ENCODE measurements at regions not wholly inside any gene's neighbourhood (a gene's known extent, or its start where the extent isn't known, plus 50 kb on each side); places are given as distances from the start of the nearest gene placed in this dataset.

DNA sequence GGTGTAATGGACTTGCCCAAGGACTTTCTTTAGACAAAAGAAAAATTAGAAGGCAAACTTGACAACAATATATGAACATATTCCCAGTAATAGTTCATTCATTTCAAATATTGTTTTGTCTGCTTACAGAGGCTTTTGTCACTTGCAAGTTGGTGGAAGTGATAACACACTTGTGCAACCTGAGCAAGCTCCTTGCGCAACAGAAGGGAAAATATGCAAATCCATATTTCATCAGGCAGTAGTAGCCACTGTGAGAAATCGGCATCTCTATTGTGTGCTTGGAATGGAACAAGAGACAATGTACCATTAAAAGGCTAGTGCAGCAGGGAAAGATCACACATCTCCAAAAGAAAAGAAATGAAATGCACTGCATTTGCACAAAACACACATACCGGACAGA is 125.3 kb upstream of the RASEF start:
- Histone ChIP-seq H3K36me3 (ENCODE audit: control insufficient read depth in 1 of 2, insufficient read depth in 2 of 2, low read length in 2 of 2) (no peaks in the 10 kb centered on the region), H2AFZ (ENCODE audit: low read depth, low read length, poor library complexity, severe bottlenecking) (no peak overlapping the region), H3K79me2 (ENCODE audit: insufficient read depth, low read length) (no peaks in the 10 kb centered on the region), H3K4me2 (ENCODE audit: low read length) (no peak overlapping the region), H3K27ac (ENCODE audit: low read depth, low read length) (no peak overlapping the region), H3K4me1 (ENCODE audit: control insufficient read depth in 1 of 2, insufficient read depth in 2 of 2, low read length in 2 of 2) (no peaks in the 10 kb centered on the region), H3K9me3 (ENCODE audit: control insufficient read depth in 1 of 2, insufficient read depth in 1 of 2, low read depth in 1 of 2, low read length in 2 of 2) (no peaks in the 10 kb centered on the region), H3K9ac (ENCODE audit: low read length) (no peak overlapping the region), H3K4me3 (replicated peaks in 1 of 2; ENCODE audit: low read depth in 1 of 2, low read length in 2 of 2) (no peak overlapping the region), H4K20me1 (ENCODE audit: insufficient read depth) (no peaks in the 10 kb centered on the region), H3K9me2 (ENCODE audit: insufficient read depth) (no peaks in the 10 kb centered on the region), H3K27me3 (ENCODE audit: insufficient read depth, low read length) (no peaks in the 10 kb centered on the region)
- BruUV-seq (replicated peaks): no TSS peak
- ATAC-seq (no peak), DNase-seq (ENCODE audit: low read depth, low spot score) (no peak)
- TF ChIP-seq, protein P1, sequence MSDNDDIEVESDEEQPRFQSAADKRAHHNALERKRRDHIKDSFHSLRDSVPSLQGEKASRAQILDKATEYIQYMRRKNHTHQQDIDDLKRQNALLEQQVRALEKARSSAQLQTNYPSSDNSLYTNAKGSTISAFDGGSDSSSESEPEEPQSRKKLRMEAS (IDR thresholded peaks at IDR 0.05): no peak
- no peak for TF ChIP-seq EGR1 (IDR thresholded peaks at IDR 0.05; ENCODE audit: low read depth)
- no peak for TF ChIP-seq ZFX (IDR thresholded peaks at IDR 0.05)
- no peak for TF ChIP-seq POLR2A (IDR thresholded peaks at IDR 0.05; ENCODE audit: borderline replicate concordance, extremely low read depth, insufficient read depth, insufficient read length)
- TF ChIP-seq, protein P2, sequence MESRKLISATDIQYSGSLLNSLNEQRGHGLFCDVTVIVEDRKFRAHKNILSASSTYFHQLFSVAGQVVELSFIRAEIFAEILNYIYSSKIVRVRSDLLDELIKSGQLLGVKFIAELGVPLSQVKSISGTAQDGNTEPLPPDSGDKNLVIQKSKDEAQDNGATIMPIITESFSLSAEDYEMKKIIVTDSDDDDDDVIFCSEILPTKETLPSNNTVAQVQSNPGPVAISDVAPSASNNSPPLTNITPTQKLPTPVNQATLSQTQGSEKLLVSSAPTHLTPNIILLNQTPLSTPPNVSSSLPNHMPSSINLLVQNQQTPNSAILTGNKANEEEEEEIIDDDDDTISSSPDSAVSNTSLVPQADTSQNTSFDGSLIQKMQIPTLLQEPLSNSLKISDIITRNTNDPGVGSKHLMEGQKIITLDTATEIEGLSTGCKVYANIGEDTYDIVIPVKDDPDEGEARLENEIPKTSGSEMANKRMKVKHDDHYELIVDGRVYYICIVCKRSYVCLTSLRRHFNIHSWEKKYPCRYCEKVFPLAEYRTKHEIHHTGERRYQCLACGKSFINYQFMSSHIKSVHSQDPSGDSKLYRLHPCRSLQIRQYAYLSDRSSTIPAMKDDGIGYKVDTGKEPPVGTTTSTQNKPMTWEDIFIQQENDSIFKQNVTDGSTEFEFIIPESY (IDR thresholded peaks at IDR 0.05; ENCODE audit: extremely low read depth, insufficient replicate concordance, low read length): no peak
- TF ChIP-seq JUND (IDR thresholded peaks at IDR 0.05): no peak
- CTCF ChIA-PET: no interaction called here
- RAD21 ChIA-PET (ENCODE audit: low non-redundant PET in 1 of 2, low total read pairs in 2 of 2, uncharacterized antibody in 2 of 2, unreplicated experiment in 2 of 2): no interaction called here
- intact Hi-C loops (cut with micrococcal nuclease): no loop called here
- POLR2A ChIA-PET: no interaction called here

DNA sequence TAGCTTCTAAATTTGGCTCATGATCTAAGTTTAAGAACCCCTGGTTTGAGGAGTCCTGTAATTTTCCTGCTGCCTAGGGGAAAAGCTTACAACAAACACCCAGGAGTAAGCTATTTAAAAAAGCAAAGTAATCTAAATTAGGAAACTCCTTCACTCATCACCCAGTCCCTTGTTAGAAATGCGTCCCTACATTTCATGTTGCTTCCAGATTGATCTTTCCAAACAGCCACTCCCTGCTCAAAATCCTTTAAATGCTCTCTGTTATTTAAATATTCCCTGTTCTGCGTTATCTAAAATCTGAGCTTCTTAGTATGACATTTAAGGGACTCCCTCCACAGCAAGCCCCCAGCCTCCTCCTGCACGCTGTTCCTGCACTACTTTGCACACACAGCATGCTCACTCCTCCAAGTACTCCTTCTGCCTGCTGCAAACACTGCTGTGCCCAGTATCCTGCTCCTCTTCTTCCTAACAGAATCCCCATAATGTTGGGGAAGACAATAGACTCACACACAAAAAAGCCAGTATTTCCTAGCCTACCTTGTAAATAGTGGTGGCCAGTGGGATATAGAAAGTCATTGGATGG is 123.3 kb upstream of the RASEF start:
- RAD21 ChIA-PET (ENCODE audit: low non-redundant PET in 1 of 2, low total read pairs in 2 of 2, uncharacterized antibody in 2 of 2, unreplicated experiment in 2 of 2): no interaction called here
- TF ChIP-seq EGR1 (IDR thresholded peaks at IDR 0.05; ENCODE audit: low read depth) (no peak), POLR2A (IDR thresholded peaks at IDR 0.05; ENCODE audit: borderline replicate concordance, extremely low read depth, insufficient read depth, insufficient read length) (no peak), ZFX (IDR thresholded peaks at IDR 0.05) (no peak), FOSL1 (IDR thresholded peaks at IDR 0.05; ENCODE audit: low read depth) (no peak), SRF (IDR thresholded peaks at IDR 0.05; ENCODE audit: low read depth) (no peak)
- H3K79me2 ChIP-seq (ENCODE audit: insufficient read depth, low read length): no peaks in the 10 kb centered on the region
- POLR2A ChIA-PET: no interaction called here
- no peak overlapping the region for H2AFZ ChIP-seq (ENCODE audit: low read depth, low read length, poor library complexity, severe bottlenecking)
- ATAC-seq (no peak), DNase-seq (ENCODE audit: low read depth, low spot score) (no peak)
- H3K9ac ChIP-seq (ENCODE audit: low read length): no peak overlapping the region
- H3K27me3 ChIP-seq (ENCODE audit: insufficient read depth, low read length): no peaks in the 10 kb centered on the region
- H3K36me3 ChIP-seq (ENCODE audit: control insufficient read depth in 1 of 2, insufficient read depth in 2 of 2, low read length in 2 of 2): no peaks in the 10 kb centered on the region
- H3K4me3 ChIP-seq (replicated peaks in 1 of 2; ENCODE audit: low read depth in 1 of 2, low read length in 2 of 2): no peak overlapping the region
- H4K20me1 ChIP-seq (ENCODE audit: insufficient read depth): no peaks in the 10 kb centered on the region; the same call in 1 of the 2 replicates
- H3K9me2 ChIP-seq (ENCODE audit: insufficient read depth): no peaks in the 10 kb centered on the region
- no peaks in the 10 kb centered on the region for H3K9me3 ChIP-seq (ENCODE audit: control insufficient read depth in 1 of 2, insufficient read depth in 1 of 2, low read depth in 1 of 2, low read length in 2 of 2)
- no peak overlapping the region for H3K27ac ChIP-seq (ENCODE audit: low read depth, low read length)
- intact Hi-C loops (cut with micrococcal nuclease): no loop called here
- BruUV-seq (replicated peaks): no TSS peak
- H3K4me1 ChIP-seq (ENCODE audit: control insufficient read depth in 1 of 2, insufficient read depth in 2 of 2, low read length in 2 of 2): no peaks in the 10 kb centered on the region
- H3K4me2 ChIP-seq (ENCODE audit: low read length): no peak overlapping the region
- CTCF ChIA-PET: no interaction called here

Data from HCT116 (cell line).